Heart left ventricle (tissue), 13 donors: ENCODE measurements at regions not wholly inside any gene's neighbourhood (a gene's known extent, or its start where the extent isn't known, plus 50 kb on each side); places are given as distances from the start of the nearest gene placed in this dataset.
"Not testable (repeated sequence)": the region's sequence is repeated elsewhere in the genome, so short reads cannot be mapped to it uniquely, and the experiment has no call there.

Source experiments
- CTCF ChIP-seq, 12 donors: fragments of 200-600 bp; sonication (generic) in 4 of 12; IDR thresholded peaks; one replicate each; pipeline versions ENCODE4 v1.5.0 to v1.8.0; 2018 to 2022; ENCODE audit warnings: antibody characterized with exemption in 12 of 12, mild to moderate bottlenecking in 5 of 12
- POLR2A ChIP-seq, 2 donors: fragments of 450-650 bp; IDR thresholded peaks; one replicate each; pipeline ENCODE4 v1.6.1; 2017; ENCODE audit warnings: antibody characterized with exemption in 2 of 2, mild to moderate bottlenecking in 2 of 2, moderate library complexity in 2 of 2
- donor health status: ischemic (EF 13 %, LVEDD 7.1; RV severe dilation, severe dysfunction).
- donor health status: DM: no; HTN: yes; CAD: no.
- donor health status: DM: no; HTN: no; CAD: no.
- donor health status: ischemic (EF 25% LVEDD 6.9; RV normal size, moderate dysfunction).
- donor health status: ischemic (EF 25% LVEDD 5.7; RV mildly dilated, moderate dysfunction).
- donor health status: ischemic (EF 35%, LVEDD 5.7; RV mildly dilated, moderate dysfunction).
- donor health status: nonischemic (EF 11% LVEDD 7.7; RV severe dilation, severe dysfunction).
- donor health status: DM: yes; HTN: yes; CAD: no.
- donor health status: PGD.
- donor health status: ischemic (EF 29% LVEDD 5.4; RV normal size, mild dysfunction).
- donor health status: nonischemic (EF 23%, LVEDD 6.1; RV moderate dilation, normal function).

- TF ChIP-seq POLR2A, CTCF (IDR thresholded peaks at IDR 0.05): not testable (repeated sequence)
Observed at GRCh38 chr9:42282531-42283178, 99.2 kb downstream of the SPATA31A6 start.
